GM12892 (cell line): ENCODE measurements at regions not wholly inside any gene's neighbourhood (a gene's known extent, or its start where the extent isn't known, plus 50 kb on each side); places are given as distances from the start of the nearest gene placed in this dataset.
"Not testable (repeated sequence)": the region's sequence is repeated elsewhere in the genome, so short reads cannot be mapped to it uniquely, and the experiment has no call there.

Experiments used
- DNase-seq: peaks from one replicate; pipeline ENCODE4 v3.0.0; 2011; ENCODE audit not compliant: insufficient read length
- FAIRE-seq: peaks from 2 replicates; lab custom pipeline; 2011; peaks lifted over from hg19 to GRCh38; lab: Jason Lieb, UNC
- POLR2A ChIP-seq: IDR thresholded peaks from 2 replicates; pipeline ENCODE4 v1.6.1; 2011; ENCODE audit warnings: low read depth, low read length, control low read depth
- POLR2AphosphoS5 ChIP-seq: IDR thresholded peaks from 2 replicates; pipeline ENCODE4 v1.6.1; 2011; ENCODE audit warnings: low read depth, low read length, control low read depth
- TAF1 ChIP-seq: IDR thresholded peaks from 2 replicates; pipeline ENCODE4 v1.6.1; 2011; ENCODE audit warnings: low read depth, mild to moderate bottlenecking, control low read depth, low read length, borderline replicate concordance

DNA sequence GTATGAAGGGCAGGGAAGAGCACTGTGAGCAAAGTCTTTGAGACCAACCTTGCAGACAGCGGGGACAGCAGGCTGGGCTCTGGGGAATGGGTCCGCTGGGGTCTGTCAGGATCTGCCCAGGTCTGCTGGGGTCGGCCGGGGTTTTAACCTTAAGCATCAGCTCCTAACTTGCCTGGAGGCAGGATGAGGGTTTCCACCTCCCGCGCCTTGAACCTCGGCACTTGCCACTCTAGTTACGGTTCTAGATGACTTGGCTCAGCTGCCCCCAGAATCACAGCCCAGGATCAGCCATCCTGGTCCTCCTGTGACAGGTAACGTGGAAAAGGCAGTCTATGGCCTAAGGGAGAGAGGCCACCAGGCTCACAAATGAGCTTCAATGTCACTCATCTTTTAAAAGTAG, 50.4 kb upstream of the CACUL1 start:
- no peak for FAIRE-seq
- TF ChIP-seq TAF1, result no peak
- TF ChIP-seq POLR2AphosphoS5, result no peak
- no peak for TF ChIP-seq POLR2A
- no peak for DNase-seq

DNA sequence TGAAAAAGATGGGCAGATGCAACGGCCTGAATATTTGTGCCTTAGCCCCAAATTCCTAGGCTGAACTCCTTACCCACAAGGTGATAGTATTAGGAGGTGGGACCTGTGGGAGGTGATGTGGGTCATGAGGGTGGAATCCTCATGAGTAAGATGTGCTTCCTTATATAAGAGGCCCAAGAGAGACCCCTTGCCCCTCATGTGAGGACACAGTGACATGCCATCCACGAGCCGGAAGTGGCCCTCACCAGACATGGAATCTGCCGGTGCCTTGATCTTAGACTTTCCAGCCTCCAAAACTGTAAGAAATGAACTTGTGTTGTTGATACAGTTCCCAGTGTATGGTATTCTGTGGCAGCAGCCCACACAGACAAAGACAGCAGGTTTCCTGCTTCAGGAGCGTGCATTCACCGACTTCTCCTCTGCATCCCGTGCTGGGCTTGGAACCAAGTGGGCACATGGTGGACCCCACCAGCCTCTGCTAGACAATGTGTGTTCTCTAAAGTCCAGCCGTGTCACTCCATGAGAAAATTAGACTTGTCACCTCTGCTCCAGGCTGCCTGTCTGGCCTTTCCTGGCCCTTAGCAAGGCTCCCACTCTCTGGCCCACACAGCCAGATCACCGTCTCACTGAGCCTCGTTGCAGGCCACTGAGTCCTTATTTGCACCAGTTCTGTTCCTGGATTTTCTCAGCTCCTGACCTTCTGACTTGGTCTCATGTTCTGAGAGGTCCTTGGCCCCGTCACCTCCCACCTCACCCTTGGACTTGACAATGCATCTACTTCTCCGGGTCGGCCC, 52.9 kb upstream of the CACUL1 start:
- no peak for FAIRE-seq
- no peak for TF ChIP-seq TAF1
- TF ChIP-seq POLR2A, result no peak
- no peak for DNase-seq

DNA sequence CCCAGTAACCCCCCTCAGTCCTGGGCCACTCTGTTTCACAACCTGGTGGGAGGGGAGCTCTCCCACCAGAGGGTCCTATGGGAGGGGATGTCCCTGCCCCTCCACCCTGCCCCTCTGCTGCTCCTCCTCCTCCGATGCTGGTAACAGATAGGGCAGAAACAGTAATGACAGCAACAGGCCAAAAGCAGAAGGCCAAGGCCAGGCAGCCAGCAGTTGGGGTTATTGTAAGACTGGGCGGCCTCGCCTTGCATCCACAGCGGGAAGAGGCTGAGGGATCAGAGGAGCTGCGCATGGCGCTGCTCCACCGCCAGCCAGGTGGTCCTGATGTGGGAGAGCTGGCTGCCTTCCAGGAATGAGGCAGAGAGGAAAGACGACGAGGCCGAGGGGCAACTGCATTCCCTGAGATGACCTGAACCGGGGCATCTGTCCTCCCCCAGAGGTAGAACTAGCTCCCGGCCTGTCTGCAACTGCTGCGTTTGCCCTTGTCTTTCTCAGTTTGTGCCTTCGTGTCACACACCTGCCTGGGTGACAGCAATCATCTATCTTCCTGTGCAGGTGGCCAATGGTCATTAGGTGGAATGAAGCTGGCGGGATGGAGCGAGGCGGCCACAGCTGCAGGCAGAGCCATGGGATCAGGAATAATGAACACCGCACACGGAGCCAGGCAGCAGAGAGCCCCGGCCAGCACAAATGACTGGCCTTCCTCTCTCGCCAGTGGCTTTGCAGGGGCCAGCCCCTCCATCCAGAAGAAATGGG, 54.0 kb upstream of the CACUL1 start:
- no peak for TF ChIP-seq POLR2AphosphoS5
- TF ChIP-seq POLR2A, result no peak
- TF ChIP-seq TAF1, result no peak
- no peak for FAIRE-seq
- no peak for DNase-seq

DNA sequence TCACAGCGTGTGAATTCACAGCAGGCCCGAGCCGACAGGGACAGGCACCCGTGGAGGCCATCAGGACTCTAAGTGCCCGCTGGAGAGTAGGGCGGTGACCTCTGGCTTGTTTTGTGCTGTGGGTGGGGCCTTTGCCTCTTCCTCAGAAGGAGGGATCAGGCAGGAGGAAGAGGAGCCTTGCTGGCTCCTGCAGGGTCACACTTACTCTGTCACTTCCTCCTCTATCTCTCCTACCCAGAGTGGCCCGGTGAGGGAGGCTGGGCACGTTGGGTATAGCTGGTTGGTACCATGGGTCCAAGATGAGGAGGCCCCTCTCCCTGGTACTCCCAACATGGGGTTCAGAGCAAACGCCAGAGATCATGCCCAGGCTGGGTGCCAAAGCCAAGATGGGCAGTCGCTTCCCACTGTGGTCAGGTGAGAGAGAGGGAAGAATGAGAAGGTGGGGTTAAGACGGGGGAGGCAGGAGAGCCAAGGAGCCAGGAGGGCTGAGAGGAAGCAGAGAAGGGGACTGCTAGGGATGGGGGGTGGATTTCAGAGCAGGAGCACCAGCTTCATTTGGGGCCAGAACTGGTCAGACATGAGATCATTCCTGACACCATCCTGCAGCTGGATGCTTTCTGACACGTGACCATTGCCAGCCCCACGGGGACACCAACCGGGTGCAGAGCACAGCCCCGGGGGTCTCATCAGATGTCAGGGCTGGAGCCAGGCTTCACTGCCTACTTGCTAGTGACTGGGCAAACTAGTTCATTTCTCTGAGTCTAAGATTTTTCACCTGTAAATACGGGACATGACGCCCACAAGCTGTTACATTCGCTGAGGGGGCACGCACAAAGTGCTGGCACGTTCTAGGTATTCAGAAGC, 54.8 kb upstream of the CACUL1 start:
- TF ChIP-seq TAF1 (no peak), POLR2A (no peak), POLR2AphosphoS5 (no peak)
- DNase-seq (no peak), FAIRE-seq (no peak)

DNA sequence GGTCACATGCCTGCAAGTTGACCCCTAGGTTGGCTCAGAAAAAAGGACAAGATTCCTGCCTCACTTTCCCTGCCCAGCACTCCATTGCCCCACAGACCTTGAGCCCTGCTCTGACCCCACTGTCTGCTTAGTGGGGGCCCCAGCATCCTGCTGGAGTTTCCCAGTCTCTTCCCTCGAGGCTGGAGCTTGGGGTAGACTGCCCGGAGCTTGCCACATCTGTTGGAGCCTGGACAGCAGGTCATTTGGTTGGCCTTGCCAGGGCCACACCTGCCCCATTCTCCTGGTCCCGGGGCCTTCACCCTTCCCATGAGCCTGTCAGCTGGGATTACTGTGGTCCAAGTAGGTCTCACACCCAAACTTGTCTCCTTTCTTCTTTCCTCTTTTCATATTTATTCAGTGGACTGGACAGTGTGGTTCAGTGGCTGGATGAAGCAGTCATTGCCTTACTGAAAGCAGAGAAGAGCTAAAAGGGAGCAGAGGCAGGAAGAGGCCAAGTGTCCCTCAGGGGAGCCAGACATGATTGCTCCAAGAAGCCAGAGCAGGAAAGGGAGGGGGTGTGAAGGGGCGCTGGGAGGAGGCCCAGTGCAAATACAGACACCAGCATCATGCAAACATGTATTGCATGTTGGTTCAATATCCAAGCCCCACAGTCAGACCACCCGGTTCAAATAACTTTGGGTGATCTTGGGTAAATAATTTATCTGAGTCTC, 56.2 kb upstream of the CACUL1 start:
- TF ChIP-seq POLR2A (no peak), POLR2AphosphoS5 (no peak), TAF1 (no peak)
- FAIRE-seq (no peak), DNase-seq (no peak)

DNA sequence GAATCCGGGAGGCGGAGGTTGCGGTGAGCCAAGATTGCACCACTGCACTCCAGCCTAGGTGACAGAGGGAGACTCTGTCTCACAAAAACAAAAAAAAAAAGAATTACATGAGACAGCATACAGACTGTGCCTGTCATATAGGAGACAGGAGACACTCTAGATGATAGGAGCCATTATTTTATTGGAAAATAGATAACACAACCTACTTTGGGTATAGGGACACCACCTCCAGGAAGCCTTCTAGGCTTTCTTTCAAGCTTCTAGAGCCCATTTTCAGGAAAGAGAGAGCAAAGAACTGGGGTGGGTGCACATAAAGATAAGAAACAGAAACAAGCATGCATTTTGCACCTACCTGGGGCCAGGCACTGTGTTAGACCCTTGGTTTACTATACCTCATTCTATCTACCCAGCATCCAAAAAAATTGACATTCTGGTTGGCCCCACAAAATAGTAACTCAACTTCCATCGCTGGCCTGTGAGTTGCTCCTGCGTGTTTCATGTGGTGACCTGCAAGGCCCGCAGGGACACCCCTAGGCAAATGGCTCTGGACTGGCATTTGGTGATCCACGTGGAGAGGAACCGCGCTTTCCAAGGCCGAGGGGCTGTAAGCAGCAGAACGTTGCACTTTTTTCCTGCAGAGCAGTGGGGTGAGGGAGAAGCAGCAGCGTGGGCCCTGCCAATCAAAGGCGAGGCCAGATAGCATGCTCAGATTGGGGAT, 57.1 kb upstream of the CACUL1 start:
- no peak for TF ChIP-seq POLR2AphosphoS5
- no peak for TF ChIP-seq POLR2A
- TF ChIP-seq TAF1, result no peak
- DNase-seq, result no peak
- no peak for FAIRE-seq

DNA sequence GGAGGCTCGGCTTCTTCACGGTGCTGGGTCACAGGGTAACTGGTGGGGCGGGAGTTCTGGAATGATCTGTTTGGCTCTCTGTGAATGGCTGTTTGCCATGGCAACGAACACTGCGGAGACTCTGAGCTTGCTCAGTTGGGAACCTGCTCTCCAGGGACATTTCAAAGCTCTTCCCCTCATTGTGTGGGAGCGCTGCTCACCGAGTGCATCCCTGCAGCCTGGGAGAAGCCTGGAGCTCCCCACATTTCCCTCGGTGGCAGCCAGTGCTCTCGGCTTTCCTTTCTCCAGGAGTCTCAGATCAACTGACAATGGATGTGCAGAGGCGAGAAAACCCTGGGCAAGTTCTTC, 57.6 kb upstream of the CACUL1 start:
- TF ChIP-seq POLR2A (no peak), TAF1 (no peak), POLR2AphosphoS5 (no peak)
- DNase-seq, result no peak
- FAIRE-seq, result no peak

DNA sequence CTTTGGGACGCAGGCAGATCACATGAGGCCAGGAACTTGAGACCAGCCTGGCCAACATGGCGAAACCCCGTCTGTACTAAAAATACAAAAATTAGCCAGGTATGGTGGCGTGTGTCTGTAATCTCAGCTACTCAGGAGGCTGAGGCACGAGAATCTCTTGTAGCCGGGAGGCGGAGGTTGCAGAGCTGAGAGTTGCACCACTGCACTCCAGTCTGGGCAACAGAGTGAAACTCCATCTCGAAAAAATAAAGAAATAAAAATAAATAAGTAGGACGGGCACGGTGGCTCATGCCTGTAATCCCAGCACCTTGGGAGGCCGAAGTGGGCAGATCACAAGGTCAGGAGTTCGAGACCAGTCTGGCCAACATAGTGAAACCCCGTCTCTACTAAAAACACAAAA, 58.2 kb upstream of the CACUL1 start:
- FAIRE-seq, DNase-seq: not testable (repeated sequence)

DNA sequence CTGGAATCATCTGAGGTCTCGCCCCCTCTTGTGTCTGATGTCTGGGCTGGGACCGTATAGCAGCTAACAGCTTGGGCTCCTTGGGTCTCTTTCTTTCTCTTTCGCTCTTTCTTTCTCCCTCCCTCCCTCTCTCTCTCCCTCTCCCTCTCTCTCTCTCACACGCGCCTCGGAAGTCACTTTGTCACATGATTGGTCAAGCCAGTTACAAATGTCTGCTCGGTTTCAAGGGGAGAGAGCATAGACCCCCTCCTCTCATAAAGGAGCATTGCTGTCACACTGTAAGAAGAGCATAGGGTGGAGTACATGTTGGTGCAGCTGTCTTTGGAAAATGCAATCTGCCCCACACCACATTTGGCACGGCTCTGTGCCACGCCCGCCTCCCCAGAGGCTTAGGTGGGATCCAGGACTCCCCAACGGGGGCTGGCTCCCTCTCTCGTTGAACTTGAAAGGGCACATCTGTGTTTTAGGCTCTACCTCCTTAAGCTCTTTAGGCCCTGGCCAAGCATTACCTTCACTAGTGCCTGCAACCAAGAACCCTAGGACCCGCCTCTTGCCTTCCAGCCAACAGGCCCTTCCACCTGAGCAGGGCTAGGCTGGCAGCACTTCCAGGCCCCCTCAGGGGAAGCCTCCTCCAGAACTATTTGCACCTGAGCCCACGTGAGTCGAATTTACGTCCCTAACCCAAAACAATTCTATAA, 61.9 kb upstream of the CACUL1 start:
- no peak for TF ChIP-seq POLR2AphosphoS5
- TF ChIP-seq POLR2A, result no peak
- TF ChIP-seq TAF1, result no peak
- FAIRE-seq, result no peak
- DNase-seq, result no peak

DNA sequence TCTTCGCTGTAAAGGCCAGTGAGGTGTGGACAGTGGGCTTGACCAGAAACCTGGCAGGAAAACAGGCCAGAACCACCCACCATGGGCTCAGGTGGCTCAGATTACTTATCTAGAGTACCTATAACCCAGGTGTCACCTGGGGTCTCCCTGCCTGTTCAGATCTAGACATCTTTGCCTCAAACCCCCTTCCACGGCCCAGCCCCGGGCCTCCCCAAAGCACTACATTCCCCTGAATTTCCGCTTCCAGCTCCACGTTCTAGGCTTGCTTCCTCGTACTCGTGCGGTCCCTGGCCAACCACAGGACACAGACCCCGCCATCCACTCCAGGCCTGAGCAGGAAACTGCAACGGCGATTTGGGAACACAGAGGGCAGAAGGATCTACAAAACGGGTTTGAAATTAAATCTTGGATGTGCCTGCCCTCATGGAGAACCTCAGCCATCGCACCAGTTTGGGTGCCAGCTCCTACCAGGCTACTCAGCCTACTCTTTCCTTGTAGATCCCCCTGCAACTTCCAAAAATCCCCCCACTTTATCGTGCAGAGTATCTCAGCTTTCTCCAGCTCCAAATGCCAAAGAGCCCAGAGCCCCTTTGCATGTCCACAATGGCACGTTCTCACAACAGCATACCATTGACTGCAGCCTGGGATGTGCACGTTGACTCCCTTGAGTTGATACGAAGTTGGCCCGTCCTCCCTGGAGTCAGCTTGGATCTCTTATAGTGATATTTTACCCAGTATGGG, 62.7 kb upstream of the CACUL1 start:
- TF ChIP-seq POLR2A, result no peak
- TF ChIP-seq TAF1, result no peak
- no peak for DNase-seq
- FAIRE-seq, result no peak
